Thoracic aorta (tissue), 2 donors: ENCODE measurements at regions not wholly inside any gene's neighbourhood (a gene's known extent, or its start where the extent isn't known, plus 50 kb on each side); places are given as distances from the start of the nearest gene placed in this dataset.
"Not testable (repeated sequence)": the region's sequence is repeated elsewhere in the genome, so short reads cannot be mapped to it uniquely, and the experiment has no call there.

Experiments used
- ATAC-seq: fragments of 150-250 bp; one replicate; pipeline ENCODE4 v1.8.0; 2017; ENCODE audit warnings: low read depth; ENCODE audit not compliant: insufficient number of reproducible peaks, low FRiP score
- DNase-seq: peaks from one replicate; pipeline ENCODE4 v3.0.0-alpha.2; 2020; ENCODE audit warnings: low spot score
- H3K27ac ChIP-seq, 2 donors: fragments of 200-600 bp; sonication (generic); 1 replicate in 1 of 2; 2 replicates in 1 of 2; pipeline ENCODE4 v1.5.1; 2016; ENCODE audit warnings: mild to moderate bottlenecking in 2 of 2, moderate library complexity in 2 of 2
- H3K27me3 ChIP-seq: fragments of 200-600 bp; sonication (generic); replicated peaks from 2 replicates; pipeline ENCODE4 v1.6.0; 2016; ENCODE audit warnings: mild to moderate bottlenecking; ENCODE audit not compliant: insufficient read depth
- H3K36me3 ChIP-seq: fragments of 200-600 bp; sonication (generic); one replicate; pipeline ENCODE4 v1.5.1; 2016
- H3K4me1 ChIP-seq, 2 donors: fragments of 200-600 bp; sonication (generic); 1 replicate in 1 of 2; 2 replicates in 1 of 2; pipeline versions ENCODE4 v1.5.1 to v1.6.0; 2016; ENCODE audit warnings: low read depth in 2 of 2, mild to moderate bottlenecking in 1 of 2; ENCODE audit not compliant: control insufficient read depth in 1 of 2
- H3K4me3 ChIP-seq: fragments of 200-600 bp; sonication (generic); 2 replicates; pipeline ENCODE4 v1.5.1; 2016; ENCODE audit warnings: mild to moderate bottlenecking
- H3K9me3 ChIP-seq: fragments of 200-600 bp; sonication (generic); 2 replicates; pipeline ENCODE4 v1.5.1; 2016
- TF ChIP-seq, protein P1 (sequence below): fragments of 200-600 bp; sonication (generic); IDR thresholded peaks from one replicate; pipeline ENCODE4 v1.5.1; 2019; ENCODE audit warnings: antibody characterized with exemption

DNA sequence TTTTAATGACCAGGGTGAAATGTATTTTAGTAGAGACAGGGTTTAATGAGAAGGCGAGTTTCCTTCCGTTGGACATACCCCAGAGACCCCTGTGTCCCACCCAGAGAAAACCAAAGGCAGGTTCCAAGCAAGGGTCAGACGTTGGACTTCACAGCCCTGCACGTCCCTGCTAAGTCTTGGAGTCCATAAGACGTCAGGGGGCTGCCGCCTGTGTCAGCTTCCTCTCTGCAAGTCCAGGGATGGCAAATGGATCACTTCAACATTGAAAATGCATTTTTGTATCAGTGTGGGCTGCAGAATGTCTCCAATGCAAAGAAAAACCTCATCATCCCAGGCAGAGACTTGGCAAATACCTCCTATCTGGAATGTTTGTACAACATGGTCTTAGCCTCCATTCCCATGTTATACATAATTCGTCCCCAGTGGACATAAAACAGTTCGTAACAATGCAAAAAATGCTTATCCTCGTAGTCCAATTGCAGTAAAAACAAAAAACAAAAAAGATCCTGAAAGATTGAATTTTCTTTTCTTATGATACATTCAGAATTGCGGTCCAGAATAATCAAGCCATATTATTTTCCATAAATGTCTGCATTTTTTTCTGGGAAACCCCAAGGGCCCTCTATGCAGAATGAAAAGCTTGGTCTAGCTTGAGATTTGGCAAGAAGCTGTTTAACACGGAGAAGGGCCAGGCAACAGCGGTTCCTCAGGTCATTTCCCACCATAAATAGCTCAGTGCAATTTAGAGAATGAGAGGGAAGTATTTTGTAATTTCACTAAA is 190.9 kb downstream of the SHOX start:
- Histone ChIP-seq H3K27me3 (no peaks in the 10 kb centered on the region), H3K9me3 (no peaks in the 10 kb centered on the region), H3K4me3 (peak overlapping the region; percentile 43), H3K27ac (no peak overlapping the region), H3K36me3 (no peaks in the 10 kb centered on the region), H3K4me1 (peaks cover 0 to 9% of the 10 kb centered on the region in 2 donors)
- ATAC-seq (no peak), DNase-seq (no peak)
- TF ChIP-seq, protein P1, sequence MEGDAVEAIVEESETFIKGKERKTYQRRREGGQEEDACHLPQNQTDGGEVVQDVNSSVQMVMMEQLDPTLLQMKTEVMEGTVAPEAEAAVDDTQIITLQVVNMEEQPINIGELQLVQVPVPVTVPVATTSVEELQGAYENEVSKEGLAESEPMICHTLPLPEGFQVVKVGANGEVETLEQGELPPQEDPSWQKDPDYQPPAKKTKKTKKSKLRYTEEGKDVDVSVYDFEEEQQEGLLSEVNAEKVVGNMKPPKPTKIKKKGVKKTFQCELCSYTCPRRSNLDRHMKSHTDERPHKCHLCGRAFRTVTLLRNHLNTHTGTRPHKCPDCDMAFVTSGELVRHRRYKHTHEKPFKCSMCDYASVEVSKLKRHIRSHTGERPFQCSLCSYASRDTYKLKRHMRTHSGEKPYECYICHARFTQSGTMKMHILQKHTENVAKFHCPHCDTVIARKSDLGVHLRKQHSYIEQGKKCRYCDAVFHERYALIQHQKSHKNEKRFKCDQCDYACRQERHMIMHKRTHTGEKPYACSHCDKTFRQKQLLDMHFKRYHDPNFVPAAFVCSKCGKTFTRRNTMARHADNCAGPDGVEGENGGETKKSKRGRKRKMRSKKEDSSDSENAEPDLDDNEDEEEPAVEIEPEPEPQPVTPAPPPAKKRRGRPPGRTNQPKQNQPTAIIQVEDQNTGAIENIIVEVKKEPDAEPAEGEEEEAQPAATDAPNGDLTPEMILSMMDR = no peak

DNA sequence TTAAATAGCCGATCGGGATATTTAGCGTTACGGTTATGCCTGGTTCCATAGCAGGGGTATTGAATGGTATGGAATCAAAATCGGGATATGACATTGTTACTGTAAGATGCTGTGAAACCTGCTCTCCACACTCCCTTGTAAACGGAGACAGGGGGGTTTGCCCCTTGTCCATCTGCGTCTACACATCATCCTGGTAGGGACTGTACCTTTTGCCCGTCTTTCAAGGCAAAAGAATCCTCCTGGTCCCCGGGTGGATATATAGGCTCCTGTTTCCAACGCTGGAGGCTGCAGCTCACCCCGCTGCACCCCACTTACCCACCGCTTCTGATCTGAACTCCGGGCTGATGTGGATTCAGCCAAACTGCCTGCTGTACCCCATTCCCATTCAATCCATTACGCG is 189.1 kb downstream of the SHOX start:
- Histone ChIP-seq H3K27ac (no peak overlapping the region), H3K4me3 (no peak overlapping the region), H3K4me1 (peaks cover 0 to 9% of the 10 kb centered on the region in 2 donors), H3K36me3 (no peaks in the 10 kb centered on the region), H3K27me3 (no peaks in the 10 kb centered on the region), H3K9me3 (no peaks in the 10 kb centered on the region)
- ATAC-seq (no peak), DNase-seq (no peak)
- TF ChIP-seq, protein P1 = no peak

DNA sequence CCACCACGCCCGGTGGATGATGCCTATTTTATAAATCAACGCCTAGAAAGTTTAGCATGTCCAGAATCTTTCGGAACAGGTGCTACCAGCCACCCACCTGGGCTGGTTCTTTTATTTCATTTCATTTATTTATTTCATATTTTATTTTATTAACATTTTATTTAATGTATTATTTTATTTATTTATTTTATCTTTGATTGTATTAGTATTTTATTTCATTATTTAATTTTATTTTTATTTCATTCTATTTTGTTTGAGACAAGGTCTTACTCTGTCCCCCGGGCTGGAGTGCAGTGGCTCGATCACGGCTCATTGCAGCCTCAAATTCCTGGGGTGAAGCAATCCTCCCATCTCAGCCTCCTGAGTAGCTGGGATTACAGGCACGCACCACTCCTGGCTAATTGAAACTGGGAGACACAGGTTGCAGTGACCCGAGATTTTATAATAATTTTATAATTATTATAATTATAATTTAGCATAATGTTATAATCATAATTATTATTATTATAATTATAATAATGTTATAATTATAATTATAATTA is 187.2 kb downstream of the SHOX start:
- TF ChIP-seq, protein P1 = no peak
- H3K36me3 ChIP-seq = no peaks in the 10 kb centered on the region
- H3K4me3 ChIP-seq = no peak overlapping the region
- H3K27me3 ChIP-seq = no peaks in the 10 kb centered on the region
- ATAC-seq (no peak), DNase-seq (no peak)
- no peaks in the 10 kb centered on the region for H3K9me3 ChIP-seq
- no peak overlapping the region for H3K27ac ChIP-seq
- peaks cover 0 to 9% of the 10 kb centered on the region in 2 donors for H3K4me1 ChIP-seq

DNA sequence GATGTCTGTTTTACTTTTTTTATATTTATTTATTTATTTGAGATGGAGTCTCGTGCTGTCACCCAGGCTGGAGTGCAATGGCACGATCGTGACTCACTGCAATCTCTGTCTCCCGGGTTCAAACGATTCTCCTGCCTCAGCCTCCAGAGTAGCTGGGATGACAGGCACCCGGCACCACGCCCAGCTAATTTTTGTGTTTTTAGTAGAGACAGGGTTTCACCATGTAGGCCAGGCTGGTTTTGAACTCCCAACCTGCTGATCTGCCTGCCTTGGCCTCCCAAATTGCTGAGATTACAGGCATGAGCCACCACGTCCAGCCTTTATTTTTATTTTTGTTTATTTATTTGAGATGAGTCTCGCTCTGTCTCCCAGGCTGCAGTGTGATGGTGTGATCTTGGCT is 186.6 kb downstream of the SHOX start:
- not testable (repeated sequence) for H3K4me1 ChIP-seq, H3K27me3 ChIP-seq, ATAC-seq, H3K4me3 ChIP-seq, H3K27ac ChIP-seq, H3K9me3 ChIP-seq, DNase-seq, H3K36me3 ChIP-seq

DNA sequence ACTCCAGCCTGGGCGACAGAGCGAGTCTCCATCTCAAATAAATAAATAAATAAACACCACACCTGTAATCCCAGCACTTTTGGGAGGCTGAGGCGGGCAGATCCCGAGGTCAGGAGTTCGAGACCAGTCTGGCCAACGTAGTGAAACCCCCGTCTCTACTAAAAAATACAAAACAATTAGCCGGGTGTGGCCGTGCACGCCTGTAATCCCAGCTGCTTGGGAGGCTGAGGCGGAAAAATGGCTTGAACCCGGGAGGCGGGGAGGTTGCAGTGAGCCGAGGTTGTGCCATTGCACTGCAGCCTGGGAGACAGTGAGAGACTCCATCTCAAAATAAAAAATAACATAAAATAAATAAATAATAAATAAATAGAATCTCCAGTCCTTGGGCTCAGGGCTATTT is 185.8 kb downstream of the SHOX start:
- Histone ChIP-seq H3K36me3 (no peaks in the 10 kb centered on the region), H3K4me3 (no peak overlapping the region), H3K27me3 (no peaks in the 10 kb centered on the region), H3K27ac (no peak overlapping the region), H3K4me1 (no peaks in the 10 kb centered on the region), H3K9me3 (no peaks in the 10 kb centered on the region)
- no peak for ATAC-seq
- no peak for DNase-seq
- TF ChIP-seq, protein P1 = no peak

DNA sequence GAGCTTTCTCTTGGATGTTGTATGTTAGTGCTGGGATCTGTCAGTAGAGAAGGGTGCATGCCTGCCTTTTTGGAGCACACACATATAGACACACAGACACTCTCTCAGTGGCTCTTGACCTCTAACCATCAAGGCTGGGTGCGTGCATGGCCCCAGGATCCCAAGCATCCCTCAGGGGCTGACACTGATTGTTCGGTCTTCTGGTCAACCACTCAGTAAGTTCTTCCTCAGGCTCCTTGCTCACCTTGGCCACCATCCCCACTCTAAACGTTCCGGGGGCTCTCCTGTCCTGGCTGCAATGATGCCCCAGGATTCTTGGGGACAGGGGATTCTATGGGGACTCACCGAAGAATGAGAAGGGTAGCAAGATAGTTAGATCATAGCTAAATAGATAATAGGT is 179.6 kb downstream of the SHOX start:
- H3K27ac ChIP-seq = no peak overlapping the region
- TF ChIP-seq, protein P1 = no peak
- H3K4me3 ChIP-seq = no peak overlapping the region
- ATAC-seq (no peak), DNase-seq (no peak)
- H3K9me3 ChIP-seq = no peaks in the 10 kb centered on the region
- H3K4me1 ChIP-seq = no peaks in the 10 kb centered on the region
- H3K27me3 ChIP-seq = no peaks in the 10 kb centered on the region
- no peaks in the 10 kb centered on the region for H3K36me3 ChIP-seq
